NCI-H2081 treated with DMSO at 0.1 percent for 48 hours (cell line): ENCODE measurements at regions not wholly inside any gene's neighbourhood (a gene's known extent, or its start where the extent isn't known, plus 50 kb on each side); places are given as distances from the start of the nearest gene placed in this dataset.
A peak's percentile ranks its signal among the peaks of the same experiment; 100 is the strongest.
"Not testable (repeated sequence)": the region's sequence is repeated elsewhere in the genome, so short reads cannot be mapped to it uniquely, and the experiment has no call there.

ENCODE experiments used
- DNase-seq: peaks from one replicate; lab custom pipeline; 2025; lab: John Stamatoyannopoulos, UW

GRCh38 chr1:242813490-242814091 is 289.1 kb upstream of the PLD5 start:
- DNase-seq = no peak

- DNase-seq = no peak
Observed at GRCh38 chr1:242811092-242811840, 286.8 kb upstream of the PLD5 start.

- no peak for DNase-seq
Observed at GRCh38 chr1:242806324-242806723, 281.8 kb upstream of the PLD5 start.

GRCh38 chr1:242805360-242805759 is 280.9 kb upstream of the PLD5 start:
- not testable (repeated sequence) for DNase-seq

- no peak for DNase-seq
Observed at GRCh38 chr1:242802973-242803372, 278.5 kb upstream of the PLD5 start.

- no peak for DNase-seq
Observed at GRCh38 chr1:242800521-242800920, 276.0 kb upstream of the PLD5 start.

GRCh38 chr1:242797856-242798255 is 273.4 kb upstream of the PLD5 start:
- DNase-seq = no peak

- DNase-seq = no peak
Observed at GRCh38 chr1:242788771-242789170, 264.3 kb upstream of the PLD5 start.

- DNase-seq = no peak
Observed at GRCh38 chr1:242787968-242788367, 263.5 kb upstream of the PLD5 start.

GRCh38 chr1:242784807-242785206 is 260.3 kb upstream of the PLD5 start:
- no peak for DNase-seq

GRCh38 chr1:242784084-242784483 is 259.6 kb upstream of the PLD5 start:
- DNase-seq = peak; percentile 70

- no peak for DNase-seq
Observed at GRCh38 chr1:242774256-242774655, 249.8 kb upstream of the PLD5 start.

- no peak for DNase-seq
Observed at GRCh38 chr1:242770366-242770765, 245.9 kb upstream of the PLD5 start.

GRCh38 chr1:242764161-242764560 is 239.7 kb upstream of the PLD5 start:
- DNase-seq = no peak

GRCh38 chr1:242761556-242761955 is 237.1 kb upstream of the PLD5 start:
- DNase-seq = no peak

- no peak for DNase-seq
Observed at GRCh38 chr1:242754926-242755325, 230.4 kb upstream of the PLD5 start.

- no peak for DNase-seq
Observed at GRCh38 chr1:242754125-242754524, 229.6 kb upstream of the PLD5 start.

GRCh38 chr1:242747233-242747632 is 222.7 kb upstream of the PLD5 start:
- DNase-seq = no peak

- DNase-seq = no peak
Observed at GRCh38 chr1:242745079-242745478, 220.6 kb upstream of the PLD5 start.

GRCh38 chr1:242743983-242744780 is 219.7 kb upstream of the PLD5 start:
- no peak for DNase-seq

GRCh38 chr1:242738702-242739645 is 214.5 kb upstream of the PLD5 start:
- DNase-seq = no peak

- no peak for DNase-seq
Observed at GRCh38 chr1:242736611-242737010, 212.1 kb upstream of the PLD5 start.
